AG09319 (cell line): ENCODE measurements at regions not wholly inside any gene's neighbourhood (a gene's known extent, or its start where the extent isn't known, plus 50 kb on each side); places are given as distances from the start of the nearest gene placed in this dataset.

Experiments used
- DNase-seq: peaks from one replicate; pipeline ENCODE4 v3.0.0-alpha.2; 2010; ENCODE audit warnings: low read depth; ENCODE audit errors: extremely low read depth
- TF ChIP-seq, protein P1 (sequence below): IDR thresholded peaks from 2 replicates; pipeline ENCODE4 v1.5.1; 2011; ENCODE audit warnings: low read depth, mild to moderate bottlenecking, inconsistent platforms, low read length, moderate library complexity

DNA sequence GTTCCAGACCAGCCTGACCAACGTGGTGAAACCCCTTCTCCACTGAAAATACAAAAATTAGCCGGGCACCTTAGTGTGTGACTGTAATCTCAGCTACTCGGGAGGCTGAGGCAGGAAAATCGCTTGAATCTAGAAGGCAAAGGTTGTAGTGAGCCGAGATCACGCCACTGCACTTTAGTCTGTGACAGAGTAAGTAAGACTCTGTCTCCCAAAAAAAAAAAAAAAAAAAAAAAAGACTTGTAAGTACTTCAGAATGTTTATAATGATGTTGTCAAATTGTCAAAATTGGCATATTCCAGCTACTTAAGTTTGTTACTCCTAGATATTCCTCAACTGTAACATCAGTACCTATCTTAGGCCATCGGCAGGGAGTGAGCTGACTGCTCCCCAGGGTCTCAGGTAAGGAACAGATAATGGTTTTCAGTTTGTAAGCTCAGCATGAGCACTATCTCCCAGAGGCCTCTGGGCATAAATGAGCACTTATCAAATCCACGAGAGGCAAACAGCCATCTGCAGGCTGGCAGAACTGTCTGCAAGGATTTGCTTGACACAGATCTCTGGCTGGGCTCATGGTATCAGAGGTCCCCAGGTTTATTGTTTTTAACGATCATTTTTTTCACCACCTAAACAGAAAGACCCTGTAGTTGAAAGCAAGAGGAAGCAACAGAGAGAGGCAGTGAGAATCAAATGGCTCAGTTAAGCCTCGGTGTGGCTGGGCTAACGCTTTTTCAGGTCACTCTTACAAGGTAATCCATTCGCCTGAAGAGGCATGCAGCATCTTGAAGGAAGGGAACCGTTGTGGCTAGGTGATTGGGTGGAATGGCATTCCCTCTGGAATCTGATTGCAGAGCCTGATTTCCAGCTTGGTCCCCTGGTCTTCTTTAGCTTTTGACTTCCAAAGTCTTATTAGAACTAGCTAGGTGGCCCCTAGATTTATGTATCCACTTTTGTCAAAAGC, 115.9 kb downstream of the LY86 start:
- TF ChIP-seq, protein P1, sequence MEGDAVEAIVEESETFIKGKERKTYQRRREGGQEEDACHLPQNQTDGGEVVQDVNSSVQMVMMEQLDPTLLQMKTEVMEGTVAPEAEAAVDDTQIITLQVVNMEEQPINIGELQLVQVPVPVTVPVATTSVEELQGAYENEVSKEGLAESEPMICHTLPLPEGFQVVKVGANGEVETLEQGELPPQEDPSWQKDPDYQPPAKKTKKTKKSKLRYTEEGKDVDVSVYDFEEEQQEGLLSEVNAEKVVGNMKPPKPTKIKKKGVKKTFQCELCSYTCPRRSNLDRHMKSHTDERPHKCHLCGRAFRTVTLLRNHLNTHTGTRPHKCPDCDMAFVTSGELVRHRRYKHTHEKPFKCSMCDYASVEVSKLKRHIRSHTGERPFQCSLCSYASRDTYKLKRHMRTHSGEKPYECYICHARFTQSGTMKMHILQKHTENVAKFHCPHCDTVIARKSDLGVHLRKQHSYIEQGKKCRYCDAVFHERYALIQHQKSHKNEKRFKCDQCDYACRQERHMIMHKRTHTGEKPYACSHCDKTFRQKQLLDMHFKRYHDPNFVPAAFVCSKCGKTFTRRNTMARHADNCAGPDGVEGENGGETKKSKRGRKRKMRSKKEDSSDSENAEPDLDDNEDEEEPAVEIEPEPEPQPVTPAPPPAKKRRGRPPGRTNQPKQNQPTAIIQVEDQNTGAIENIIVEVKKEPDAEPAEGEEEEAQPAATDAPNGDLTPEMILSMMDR: no peak
- no peak for DNase-seq

DNA sequence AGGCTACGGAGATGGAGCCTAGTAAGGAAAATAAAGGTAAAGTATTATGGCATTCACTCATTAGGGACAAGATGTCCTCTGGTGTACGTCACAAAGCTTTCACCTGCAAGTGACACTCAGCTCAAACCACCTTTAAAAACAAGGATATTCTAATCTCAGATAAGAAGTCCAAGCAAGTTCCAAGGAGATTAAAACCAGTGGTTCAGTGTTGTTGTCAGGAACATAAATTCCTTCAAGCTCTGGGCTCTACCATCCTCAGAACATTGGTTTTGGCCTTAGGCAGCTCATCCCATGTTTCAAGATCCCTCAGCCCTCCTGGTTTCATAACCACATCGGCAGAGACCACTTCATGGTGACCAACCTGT, 116.5 kb downstream of the LY86 start:
- TF ChIP-seq, protein P1: no peak
- no peak for DNase-seq

DNA sequence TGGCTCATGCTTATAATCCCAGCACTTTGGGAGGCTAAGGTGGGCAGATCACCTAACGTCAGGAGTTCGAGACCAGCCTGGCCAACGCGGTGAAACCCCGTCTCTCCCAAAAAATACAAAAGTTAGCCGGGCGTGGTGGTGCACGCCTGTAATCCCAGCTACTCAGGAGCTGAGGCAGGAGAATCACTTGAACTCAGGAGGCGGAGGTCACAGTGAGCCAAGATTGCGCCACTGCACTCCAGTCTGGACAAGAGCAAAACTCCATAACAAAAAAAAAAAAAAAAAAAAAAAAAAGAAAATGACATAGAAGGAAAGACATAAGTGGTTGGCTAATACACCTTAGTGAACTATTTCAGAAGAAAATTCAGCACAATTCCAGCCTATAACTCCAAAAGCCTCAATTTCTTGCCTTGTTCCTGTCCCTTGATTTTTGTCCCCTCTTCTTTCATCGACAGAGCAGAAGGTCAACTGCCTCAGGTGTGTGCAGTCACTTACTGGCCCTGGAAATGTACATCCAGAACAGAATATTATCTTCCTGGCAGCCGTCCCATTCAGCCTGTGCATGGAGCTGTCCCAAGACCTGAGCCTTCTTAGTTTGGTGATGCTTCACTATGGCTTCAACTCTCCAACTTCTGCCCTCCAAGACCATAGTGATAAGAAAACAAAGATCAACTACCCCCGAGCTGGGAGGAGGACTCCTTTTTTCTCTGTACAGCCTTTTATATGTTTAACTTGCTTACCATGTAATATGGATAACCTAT, 117.6 kb downstream of the LY86 start:
- DNase-seq: no peak
- TF ChIP-seq, protein P1: no peak

DNA sequence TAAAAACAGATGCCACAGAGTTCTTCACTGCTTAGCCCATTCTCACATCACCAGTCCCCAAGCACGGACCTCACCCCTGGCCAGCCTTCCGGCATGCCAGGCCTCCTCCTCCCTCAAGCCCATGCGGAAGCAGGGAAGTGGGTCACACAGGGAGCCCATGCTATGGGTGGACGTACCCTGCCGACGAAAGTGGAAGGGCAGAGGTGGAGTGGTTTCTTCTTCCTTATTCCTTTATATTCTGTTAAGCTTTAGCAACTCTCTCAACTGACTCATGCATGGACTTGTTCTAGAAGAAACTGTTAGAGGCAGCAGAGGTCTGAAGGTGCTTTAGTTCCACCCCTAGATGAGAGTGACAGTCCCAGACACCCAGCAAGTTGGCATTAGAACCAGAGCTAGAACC, 118.6 kb downstream of the LY86 start:
- no peak for DNase-seq
- TF ChIP-seq, protein P1: no peak

GRCh38 chr6:6709106-6709505, 120.6 kb downstream of the LY86 start:
- DNase-seq: no peak
- TF ChIP-seq, protein P1: no peak

DNA sequence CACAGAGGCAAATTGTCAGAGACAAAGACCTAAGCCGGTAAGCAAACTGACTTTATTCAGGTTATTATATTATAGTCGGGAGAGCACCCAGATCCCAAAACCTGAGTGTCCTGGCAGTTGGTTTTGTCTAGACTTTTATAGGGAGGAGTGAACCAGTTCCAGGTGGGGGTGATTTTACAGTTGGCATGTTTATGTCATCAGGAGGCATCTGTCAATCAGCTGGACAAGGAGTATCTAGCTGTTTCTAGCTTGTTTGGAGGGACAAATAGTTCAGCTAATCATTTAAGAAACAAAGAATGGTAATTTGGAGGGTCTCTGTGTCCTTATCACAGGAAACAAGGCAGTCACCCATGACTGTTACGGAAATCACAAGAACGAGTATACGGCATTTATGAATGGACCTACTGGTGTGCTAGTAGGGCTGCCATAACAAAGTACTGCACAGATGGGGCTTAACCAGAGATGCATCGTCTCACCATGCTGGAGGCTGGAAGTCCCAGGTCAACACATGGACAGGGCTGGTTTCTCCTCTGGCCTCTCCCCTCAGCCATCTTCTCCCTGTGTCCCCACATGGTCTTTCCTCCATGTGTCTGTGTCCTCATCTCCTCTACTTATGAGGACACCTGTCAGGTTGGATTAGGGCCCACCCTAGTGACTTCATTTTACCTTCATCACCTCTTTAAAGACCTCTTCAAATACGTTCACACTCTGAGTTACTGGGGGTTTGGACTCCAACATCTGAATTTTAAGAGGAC, 122.7 kb downstream of the LY86 start:
- TF ChIP-seq, protein P1: no peak
- no peak for DNase-seq
